ENCODE measurements at regions not wholly inside any gene's neighbourhood (a gene's known extent, or its start where the extent isn't known, plus 50 kb on each side); places are given as distances from the start of the nearest gene placed in this dataset.
"Not testable (repeated sequence)": the region's sequence is repeated elsewhere in the genome, so short reads cannot be mapped to it uniquely, and the experiment has no call there.

DNA sequence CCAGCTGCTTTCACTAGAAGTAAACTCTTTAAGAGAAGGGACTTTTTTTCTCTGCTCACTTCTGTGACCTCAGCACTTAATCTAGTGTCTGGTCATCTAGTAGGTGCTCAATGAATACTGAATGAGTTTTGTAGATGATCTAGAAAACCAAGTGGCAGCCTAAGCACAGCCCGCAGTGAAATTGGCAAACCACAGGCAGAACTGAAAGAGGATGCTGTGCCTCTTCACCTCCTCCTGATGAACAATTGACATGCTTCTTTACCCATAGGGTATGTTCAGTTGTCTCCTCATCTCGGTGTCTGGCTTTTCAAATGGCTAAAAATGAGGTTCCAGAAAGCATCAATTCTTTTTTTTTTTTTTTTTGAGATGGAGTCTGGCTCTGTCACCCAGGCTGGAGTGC lies 399.5 kb downstream of the RMST start:
- DNase-seq (ENCODE audit: insufficient read length, low spot score) (no peak), FAIRE-seq (no peak)
- TF ChIP-seq, protein P1, sequence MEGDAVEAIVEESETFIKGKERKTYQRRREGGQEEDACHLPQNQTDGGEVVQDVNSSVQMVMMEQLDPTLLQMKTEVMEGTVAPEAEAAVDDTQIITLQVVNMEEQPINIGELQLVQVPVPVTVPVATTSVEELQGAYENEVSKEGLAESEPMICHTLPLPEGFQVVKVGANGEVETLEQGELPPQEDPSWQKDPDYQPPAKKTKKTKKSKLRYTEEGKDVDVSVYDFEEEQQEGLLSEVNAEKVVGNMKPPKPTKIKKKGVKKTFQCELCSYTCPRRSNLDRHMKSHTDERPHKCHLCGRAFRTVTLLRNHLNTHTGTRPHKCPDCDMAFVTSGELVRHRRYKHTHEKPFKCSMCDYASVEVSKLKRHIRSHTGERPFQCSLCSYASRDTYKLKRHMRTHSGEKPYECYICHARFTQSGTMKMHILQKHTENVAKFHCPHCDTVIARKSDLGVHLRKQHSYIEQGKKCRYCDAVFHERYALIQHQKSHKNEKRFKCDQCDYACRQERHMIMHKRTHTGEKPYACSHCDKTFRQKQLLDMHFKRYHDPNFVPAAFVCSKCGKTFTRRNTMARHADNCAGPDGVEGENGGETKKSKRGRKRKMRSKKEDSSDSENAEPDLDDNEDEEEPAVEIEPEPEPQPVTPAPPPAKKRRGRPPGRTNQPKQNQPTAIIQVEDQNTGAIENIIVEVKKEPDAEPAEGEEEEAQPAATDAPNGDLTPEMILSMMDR (IDR thresholded peaks at IDR 0.05; ENCODE audit: insufficient read depth, missing control alignments), result no peak

DNA sequence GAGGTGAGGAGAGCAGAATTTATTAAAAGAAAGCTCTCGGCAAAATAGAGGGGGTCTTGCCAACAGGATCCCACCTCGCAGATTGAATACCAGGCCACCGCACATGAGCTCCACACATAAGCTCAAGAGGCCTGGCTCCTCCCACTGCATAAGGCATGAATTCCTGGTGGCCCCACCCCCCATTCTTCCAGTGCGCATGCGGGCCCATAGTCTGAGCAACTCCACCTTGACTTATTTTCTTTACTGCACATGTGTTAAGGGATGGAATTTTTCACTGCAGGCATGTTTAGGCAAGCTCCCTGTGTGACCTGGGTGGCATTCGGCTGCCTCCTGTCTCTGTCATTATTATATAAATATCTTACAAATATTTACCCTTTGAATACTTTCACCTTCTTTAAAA lies 412.5 kb downstream of the RMST start:
- DNase-seq (ENCODE audit: insufficient read length, low spot score), result no peak
- TF ChIP-seq, protein P1 (IDR thresholded peaks at IDR 0.05; ENCODE audit: insufficient read depth, missing control alignments), result no peak
- FAIRE-seq, result no peak

DNA sequence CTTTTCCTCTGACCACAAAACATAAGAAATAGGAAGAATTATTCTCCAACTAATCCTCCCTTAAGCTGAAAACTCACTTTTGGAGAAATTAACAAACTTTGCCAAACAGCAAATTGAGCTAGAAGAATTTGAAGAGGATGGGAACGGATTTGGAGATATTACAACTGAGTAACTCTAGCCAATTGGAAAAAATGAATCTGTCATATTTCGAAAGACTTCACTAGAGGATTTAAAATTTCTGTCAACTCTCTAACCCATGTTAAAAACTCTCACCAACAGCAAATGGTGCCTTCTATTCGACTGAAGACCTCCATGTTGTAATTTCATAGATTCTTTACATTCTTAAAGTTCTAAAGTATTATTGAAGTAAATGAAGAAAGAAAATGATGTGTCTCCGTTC lies 414.2 kb downstream of the RMST start:
- no peak for DNase-seq (ENCODE audit: insufficient read length, low spot score)
- TF ChIP-seq, protein P1 (IDR thresholded peaks at IDR 0.05; ENCODE audit: insufficient read depth, missing control alignments), result no peak
- no peak for FAIRE-seq

DNA sequence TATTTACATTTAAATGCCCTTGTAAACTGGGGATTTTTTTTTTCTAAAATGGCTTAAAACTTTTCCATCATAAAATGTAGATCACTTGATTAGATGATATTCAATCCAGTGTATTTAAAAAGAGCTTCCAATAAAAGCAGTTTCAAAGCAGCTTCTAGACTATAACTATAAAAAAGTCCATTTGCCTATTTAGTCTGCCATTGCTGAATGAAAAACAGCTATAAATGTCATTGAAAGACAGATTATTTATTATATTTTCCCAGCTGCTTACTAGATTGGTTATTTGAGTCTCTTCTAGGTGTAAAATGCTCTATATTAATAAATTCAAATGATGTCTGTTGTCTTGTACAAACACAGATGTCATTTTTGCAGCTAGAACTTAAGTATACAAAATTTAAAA lies 414.8 kb downstream of the RMST start:
- DNase-seq (ENCODE audit: insufficient read length, low spot score), result no peak
- FAIRE-seq, result no peak
- TF ChIP-seq, protein P1 (IDR thresholded peaks at IDR 0.05; ENCODE audit: insufficient read depth, missing control alignments), result no peak

DNA sequence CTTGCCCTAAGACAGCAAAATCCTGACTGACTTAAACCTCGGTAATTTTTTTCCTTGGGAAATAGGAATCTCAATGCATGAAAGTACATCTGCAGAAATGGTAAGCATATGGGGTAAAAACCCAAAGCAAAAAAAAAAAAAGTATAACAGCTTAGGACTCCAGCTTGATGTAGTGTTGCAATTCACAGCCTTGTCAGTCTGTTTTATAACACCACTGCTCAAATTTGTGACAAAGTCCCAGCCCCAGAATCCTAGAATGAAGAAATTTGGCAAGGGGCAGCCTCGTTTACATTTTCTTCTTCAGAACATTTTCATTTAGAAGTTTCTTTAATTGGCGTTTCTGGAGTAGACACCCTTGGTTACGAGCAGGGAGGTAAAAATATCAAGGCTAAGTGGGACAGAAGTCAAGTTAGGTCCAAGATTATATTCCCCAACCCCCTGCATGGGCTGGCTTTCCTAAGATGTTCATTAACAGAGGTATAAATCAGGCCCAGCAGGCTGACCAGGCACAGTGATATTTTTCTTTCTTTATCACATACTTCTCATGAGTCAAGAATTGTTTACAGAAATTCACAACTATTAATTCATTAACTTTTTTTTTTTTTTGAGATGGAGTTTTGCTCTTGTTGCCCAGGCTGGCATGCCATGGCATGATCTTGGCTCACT lies 424.0 kb downstream of the RMST start:
- DNase-seq (ENCODE audit: insufficient read length, low spot score) (no peak), FAIRE-seq (no peak)
- TF ChIP-seq, protein P1 (IDR thresholded peaks at IDR 0.05; ENCODE audit: insufficient read depth, missing control alignments), result no peak

DNA sequence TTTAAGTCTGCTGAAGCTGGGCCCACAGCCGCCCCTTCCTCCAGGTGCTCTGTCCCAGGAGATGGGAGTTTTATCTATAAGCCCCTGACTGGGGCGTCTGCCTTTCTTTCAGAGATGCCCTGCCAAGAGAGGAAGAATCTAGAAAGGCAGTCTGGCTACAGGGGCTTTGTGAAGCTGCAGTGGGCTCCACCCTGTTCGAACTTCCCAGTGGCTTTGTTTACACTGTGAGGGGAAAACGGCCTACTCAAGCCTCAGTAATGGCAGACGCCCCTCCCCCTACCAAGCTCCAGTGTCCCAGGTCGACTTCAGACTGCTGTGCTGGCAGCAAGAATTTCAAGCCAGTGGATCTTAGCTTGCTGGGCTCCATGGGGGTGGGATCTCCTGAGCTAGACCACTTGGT lies 435.3 kb downstream of the RMST start:
- not testable (repeated sequence) for FAIRE-seq

DNA sequence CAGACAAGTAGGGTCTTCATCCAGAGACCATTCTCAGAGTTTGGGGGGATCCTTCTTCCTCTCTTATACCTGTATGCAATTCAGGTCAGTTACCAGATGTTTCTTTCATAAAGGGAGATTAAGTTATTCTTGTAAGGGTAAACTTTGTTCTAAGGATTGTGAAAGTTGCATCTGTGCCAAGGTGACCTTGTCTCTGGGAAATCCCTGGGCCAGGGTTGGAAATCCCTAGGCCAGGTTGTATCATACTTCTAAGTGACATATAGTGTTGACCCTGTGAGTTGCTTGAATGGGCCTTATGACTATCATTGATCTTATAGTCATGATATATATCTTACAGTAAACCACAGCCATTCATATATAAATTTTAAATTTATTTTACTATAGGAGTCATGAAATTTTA lies 436.9 kb downstream of the RMST start:
- TF ChIP-seq, protein P1 (IDR thresholded peaks at IDR 0.05; ENCODE audit: insufficient read depth, missing control alignments), result no peak
- DNase-seq (ENCODE audit: insufficient read length, low spot score) (no peak), FAIRE-seq (no peak)

More for the DNA sequence above, 435.3 kb downstream of the RMST start:
- DNase-seq (ENCODE audit: insufficient read length, low spot score), result not testable (repeated sequence)

DNA sequence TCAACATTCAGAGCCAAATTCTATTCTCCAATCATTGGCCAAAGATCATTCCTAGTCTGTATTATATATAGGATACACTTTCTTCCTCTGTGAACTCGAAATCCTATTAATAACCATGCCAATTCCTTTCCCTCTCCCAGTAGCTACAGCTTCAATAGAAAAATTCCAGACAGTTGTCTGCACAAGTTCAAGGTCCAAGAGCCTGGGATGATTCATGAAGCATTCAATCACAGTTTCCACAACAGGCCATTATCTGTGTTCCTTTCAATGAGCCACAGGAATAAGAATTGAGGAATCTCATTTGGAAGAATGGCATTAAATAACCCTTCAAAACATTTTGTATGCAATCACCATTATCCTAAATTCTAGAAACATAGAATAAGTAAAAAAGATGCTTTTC lies 437.4 kb downstream of the RMST start:
- TF ChIP-seq, protein P1 (IDR thresholded peaks at IDR 0.05; ENCODE audit: insufficient read depth, missing control alignments), result no peak
- DNase-seq (ENCODE audit: insufficient read length, low spot score), result no peak

More for the DNA sequence above, 437.4 kb downstream of the RMST start:
- FAIRE-seq, result no peak
